ENCODE measurements at regions not wholly inside any gene's neighbourhood (a gene's known extent, or its start where the extent isn't known, plus 50 kb on each side); places are given as distances from the start of the nearest gene placed in this dataset.

- dilution Hi-C loops (cut with MboI; ENCODE audit: extremely low pct_ligation_motif_present, low sequenced_read_pairs) = no loop called here
- Histone ChIP-seq H2AFZ (ENCODE audit: control insufficient read depth, low read length) (no peak overlapping the region), H4K20me1 (ENCODE audit: control insufficient read depth, extremely low read depth, insufficient read depth, low read length) (no peaks in the 10 kb centered on the region), H3K4me3 (ENCODE audit: control insufficient read depth in 2 of 3, extremely low read depth in 1 of 3, insufficient read depth in 2 of 3, low read depth in 1 of 3, low read length in 3 of 3) (no peak overlapping the region), H3K4me2 (ENCODE audit: control insufficient read depth, extremely low read depth, insufficient read depth, low read depth, low read length) (no peak overlapping the region), H3K9me1 (ENCODE audit: control insufficient read depth, extremely low read depth, insufficient read depth, low read length) (no peaks in the 10 kb centered on the region), H3K36me3 (ENCODE audit: control insufficient read depth in 2 of 2, extremely low read depth in 1 of 2, insufficient read depth in 2 of 2, low read length in 2 of 2) (no peaks in the 10 kb centered on the region), H3K4me1 (ENCODE audit: control insufficient read depth, extremely low read depth, insufficient read depth, low read length) (no peaks in the 10 kb centered on the region), H3K27me3 (ENCODE audit: control insufficient read depth, extremely low read depth, insufficient read depth, low read length) (no peaks in the 10 kb centered on the region), H3K9ac (ENCODE audit: control insufficient read depth, extremely low read depth, insufficient read depth, low read length) (no peak overlapping the region), H3K79me2 (ENCODE audit: control insufficient read depth, insufficient read depth, low read length) (no peaks in the 10 kb centered on the region), H3K27ac (ENCODE audit: control insufficient read depth, insufficient read depth, low read length) (no peak overlapping the region), H3K9me3 (ENCODE audit: control insufficient read depth, low read depth, low read length) (no peaks in the 10 kb centered on the region)
- FAIRE-seq (no peak), DNase-seq (ENCODE audit: low read depth, low spot score) (no peak)
- TF ChIP-seq EZH2 (IDR thresholded peaks at IDR 0.05; ENCODE audit: low read length) = no peak
- no peak for TF ChIP-seq CTCF (optimal IDR thresholded peaks at IDR 0.05 in 1 of 3, IDR thresholded peaks at IDR 0.05 in 1 of 3, conservative IDR thresholded peaks at IDR 0.05 in 1 of 3; ENCODE audit: extremely low read depth in 1 of 3, insufficient read depth in 2 of 3, low read length in 3 of 3)
Measured at GRCh38 chr6:92690997-92691599, 728.3 kb downstream of the EPHA7 start.

GRCh38 chr6:92688342-92688741 is 731.0 kb downstream of the EPHA7 start:
- DNase-seq (ENCODE audit: low read depth, low spot score) (no peak), FAIRE-seq (no peak)
- Histone ChIP-seq H2AFZ (ENCODE audit: control insufficient read depth, low read length) (no peak overlapping the region), H3K9me1 (ENCODE audit: control insufficient read depth, extremely low read depth, insufficient read depth, low read length) (no peaks in the 10 kb centered on the region), H3K36me3 (ENCODE audit: control insufficient read depth in 2 of 2, extremely low read depth in 1 of 2, insufficient read depth in 2 of 2, low read length in 2 of 2) (no peaks in the 10 kb centered on the region), H4K20me1 (ENCODE audit: control insufficient read depth, extremely low read depth, insufficient read depth, low read length) (no peaks in the 10 kb centered on the region), H3K4me3 (ENCODE audit: control insufficient read depth in 2 of 3, extremely low read depth in 1 of 3, insufficient read depth in 2 of 3, low read depth in 1 of 3, low read length in 3 of 3) (no peak overlapping the region), H3K4me1 (ENCODE audit: control insufficient read depth, extremely low read depth, insufficient read depth, low read length) (no peaks in the 10 kb centered on the region), H3K27me3 (ENCODE audit: control insufficient read depth, extremely low read depth, insufficient read depth, low read length) (no peaks in the 10 kb centered on the region), H3K9ac (ENCODE audit: control insufficient read depth, extremely low read depth, insufficient read depth, low read length) (no peak overlapping the region), H3K27ac (ENCODE audit: control insufficient read depth, insufficient read depth, low read length) (no peak overlapping the region), H3K79me2 (ENCODE audit: control insufficient read depth, insufficient read depth, low read length) (no peaks in the 10 kb centered on the region), H3K9me3 (ENCODE audit: control insufficient read depth, low read depth, low read length) (no peaks in the 10 kb centered on the region), H3K4me2 (ENCODE audit: control insufficient read depth, extremely low read depth, insufficient read depth, low read depth, low read length) (no peak overlapping the region)
- TF ChIP-seq EZH2 (IDR thresholded peaks at IDR 0.05; ENCODE audit: low read length) = no peak
- TF ChIP-seq CTCF (optimal IDR thresholded peaks at IDR 0.05 in 1 of 3, IDR thresholded peaks at IDR 0.05 in 1 of 3, conservative IDR thresholded peaks at IDR 0.05 in 1 of 3; ENCODE audit: extremely low read depth in 1 of 3, insufficient read depth in 2 of 3, low read length in 3 of 3) = no peak
- dilution Hi-C loops (cut with MboI; ENCODE audit: extremely low pct_ligation_motif_present, low sequenced_read_pairs) = no loop called here

Data from keratinocyte (primary cell).